SH-SY5Y (cell line): ENCODE measurements at regions not wholly inside any gene's neighbourhood (a gene's known extent, or its start where the extent isn't known, plus 50 kb on each side); places are given as distances from the start of the nearest gene placed in this dataset.

Source experiments
- GATA2 ChIP-seq: IDR thresholded peaks from 2 replicates; pipeline ENCODE4 v1.6.1; 2011; ENCODE audit warnings: mild to moderate bottlenecking, low read depth, low read length
- GATA3 ChIP-seq: IDR thresholded peaks from 2 replicates; pipeline ENCODE4 v1.6.1; 2011; ENCODE audit warnings: low read depth, mild to moderate bottlenecking, low read length, moderate library complexity

- no peak for TF ChIP-seq GATA2
- TF ChIP-seq GATA3, result no peak
Observed at GRCh38 chr6:109255946-109256640, 126.2 kb downstream of the CD164 start.
